ENCODE measurements at regions not wholly inside any gene's neighbourhood (a gene's known extent, or its start where the extent isn't known, plus 50 kb on each side); places are given as distances from the start of the nearest gene placed in this dataset.

DNA sequence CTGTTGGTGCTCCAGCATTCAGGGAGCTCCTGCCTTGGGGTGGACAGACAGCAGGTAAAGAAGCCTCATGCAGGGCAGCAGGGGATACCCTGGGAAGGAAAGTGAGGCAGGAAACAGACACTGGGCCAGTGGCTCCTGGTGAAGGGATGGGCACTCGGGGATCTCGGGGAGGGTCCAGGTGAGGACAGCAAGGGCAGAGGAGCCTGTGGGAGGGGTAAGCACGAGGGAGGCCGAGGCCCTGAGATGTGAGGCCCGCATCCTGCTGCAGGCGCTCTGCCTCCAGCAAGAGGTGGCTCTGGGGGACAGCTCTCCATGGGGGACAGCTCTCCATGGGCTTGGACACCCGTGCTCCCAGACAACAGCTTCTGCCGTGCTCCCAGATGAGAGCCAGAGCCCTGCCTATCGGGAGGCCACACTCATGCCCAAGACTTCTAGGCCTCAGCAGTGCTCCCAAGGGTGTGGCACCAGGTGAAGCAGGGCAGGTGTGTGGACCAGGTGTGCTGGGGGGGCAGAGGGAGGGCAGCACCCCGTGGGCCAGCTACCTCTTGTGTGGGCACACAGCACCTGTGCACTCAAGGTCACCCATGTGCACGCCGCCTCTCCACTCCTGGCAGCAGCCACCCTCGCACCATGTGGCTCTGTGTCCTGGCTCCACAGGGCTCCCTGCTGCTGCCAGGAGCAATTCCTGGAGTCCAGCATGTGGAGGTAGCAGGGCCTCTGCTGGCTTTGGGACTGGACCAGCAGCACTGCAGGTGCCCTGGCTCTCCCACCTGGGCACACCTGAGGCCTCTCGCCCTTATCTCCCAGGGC is 93.6 kb upstream of the INSIG1 start:
- H3K4me1 ChIP-seq (ENCODE audit: control insufficient read depth in 1 of 2, insufficient read depth in 2 of 2, low read length in 2 of 2): peaks cover 28 to 31% of the 10 kb centered on the region in 2 donors
- H3K4me2 ChIP-seq (replicated peaks; ENCODE audit: extremely low read depth, low read length, poor library complexity, severe bottlenecking): no peak overlapping the region
- no peak overlapping the region for H3K4me3 ChIP-seq (replicated peaks in 1 of 3; ENCODE audit: low read depth in 2 of 3, low read length in 3 of 3)
- H3K9ac ChIP-seq (ENCODE audit: insufficient read depth, low read length, poor library complexity, severe bottlenecking): no peak overlapping the region
- no peaks in the 10 kb centered on the region for H3K36me3 Mint-ChIP-seq
- intact Hi-C loops (cut with micrococcal nuclease): loop anchor here in 1 of 2 donors (10.0 kb wide), 1 partner anchor 199 kb away; the partner anchor contains the start of gene PAXIP1
- no peaks in the 10 kb centered on the region for H4K20me1 ChIP-seq (ENCODE audit: insufficient read depth, low read length)
- H3K9me3 ChIP-seq (replicated peaks in 1 of 2; ENCODE audit: control insufficient read depth in 1 of 2, insufficient read depth in 1 of 2, low read length in 2 of 2): no peaks in the 10 kb centered on the region
- DNase-seq: no peak
- H3K4me3 Mint-ChIP-seq: no peak overlapping the region
- H3K27ac Mint-ChIP-seq: peak overlapping the region in 5 of 7 donors; percentile 5 to 100 (median 61)
- no peaks in the 10 kb centered on the region for H3K79me2 ChIP-seq (ENCODE audit: insufficient read depth, low read length)
- H3K9me3 Mint-ChIP-seq: peaks cover 2 to 10% (median 5%) of the 10 kb centered on the region in 7 donors
- no peak for TF ChIP-seq CTCF (IDR thresholded peaks at IDR 0.05)
- H3K36me3 ChIP-seq (replicated peaks in 1 of 2; ENCODE audit: control insufficient read depth in 1 of 2, insufficient read depth in 2 of 2, low read length in 2 of 2): no peaks in the 10 kb centered on the region
- peak overlapping the region; percentile 86 to 100 for H3K27ac ChIP-seq (ENCODE audit: low read depth in 1 of 2, low read length in 2 of 2)
- no peak overlapping the region for H2AFZ ChIP-seq (ENCODE audit: insufficient read depth, low read depth, low read length, poor library complexity, severe bottlenecking)
- no peaks in the 10 kb centered on the region for H3K27me3 ChIP-seq (ENCODE audit: control insufficient read depth in 2 of 2, insufficient read depth in 2 of 2, low read length in 2 of 2)
- peaks cover 0 to 8% (median 0%) of the 10 kb centered on the region in 3 donors for H3K27me3 Mint-ChIP-seq (ENCODE audit: low read depth in 3 of 3)
- peaks cover 29% of the 10 kb centered on the region for H3K4me1 Mint-ChIP-seq
- 91% methylated on average over 14 of the region's 14 CpGs for WGBS (ENCODE audit: insufficient coverage)

DNA sequence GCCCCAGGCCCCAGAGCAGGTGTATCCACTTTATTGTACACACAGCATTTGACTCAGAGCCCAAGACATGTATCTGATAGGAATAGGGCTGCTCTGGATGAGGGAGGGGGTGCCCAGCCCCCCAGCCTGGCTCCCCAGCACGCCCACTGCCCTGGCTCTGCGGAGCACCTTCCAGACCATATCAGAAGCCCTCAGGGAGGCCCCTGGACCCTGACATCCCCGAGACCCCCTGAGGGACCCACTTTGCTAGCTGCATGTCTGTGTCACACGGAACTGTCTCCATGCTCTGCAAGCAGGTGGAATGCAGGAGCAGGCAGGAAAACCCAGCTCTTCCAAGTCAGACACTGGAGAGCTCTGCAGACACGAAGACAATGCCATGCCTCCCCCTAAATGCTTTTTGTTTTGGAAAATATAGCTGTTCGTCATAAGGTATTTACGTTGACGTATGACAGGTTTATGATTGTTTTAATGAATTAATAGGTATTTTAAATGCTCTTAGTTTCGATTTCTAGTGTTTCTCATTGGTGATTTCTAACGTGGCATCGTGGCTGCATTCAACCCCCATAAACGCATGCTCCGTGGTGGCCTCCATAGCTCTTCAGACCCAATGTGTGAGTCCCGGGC is 92.8 kb upstream of the INSIG1 start:
- no peaks in the 10 kb centered on the region for H3K27me3 ChIP-seq (ENCODE audit: control insufficient read depth in 2 of 2, insufficient read depth in 2 of 2, low read length in 2 of 2)
- H3K79me2 ChIP-seq (ENCODE audit: insufficient read depth, low read length): no peaks in the 10 kb centered on the region
- peaks cover 22% of the 10 kb centered on the region for H3K4me1 Mint-ChIP-seq
- peaks cover 2 to 10% (median 5%) of the 10 kb centered on the region in 7 donors for H3K9me3 Mint-ChIP-seq
- H4K20me1 ChIP-seq (ENCODE audit: insufficient read depth, low read length): no peaks in the 10 kb centered on the region
- peaks cover 22 to 23% of the 10 kb centered on the region in 2 donors for H3K4me1 ChIP-seq (ENCODE audit: control insufficient read depth in 1 of 2, insufficient read depth in 2 of 2, low read length in 2 of 2)
- H3K4me2 ChIP-seq (replicated peaks; ENCODE audit: extremely low read depth, low read length, poor library complexity, severe bottlenecking): peak overlapping the region; percentile 58
- H3K4me3 Mint-ChIP-seq: peak overlapping the region; percentile 74 to 94
- no peaks in the 10 kb centered on the region for H3K36me3 Mint-ChIP-seq
- no peaks in the 10 kb centered on the region for H3K9me3 ChIP-seq (replicated peaks in 1 of 2; ENCODE audit: control insufficient read depth in 1 of 2, insufficient read depth in 1 of 2, low read length in 2 of 2)
- no peaks in the 10 kb centered on the region for H3K36me3 ChIP-seq (replicated peaks in 1 of 2; ENCODE audit: control insufficient read depth in 1 of 2, insufficient read depth in 2 of 2, low read length in 2 of 2)
- peak overlapping the region in 2 of 3 experiments; percentile 31 to 64 for H3K4me3 ChIP-seq (replicated peaks in 1 of 3; ENCODE audit: low read depth in 2 of 3, low read length in 3 of 3)
- no peak overlapping the region for H2AFZ ChIP-seq (ENCODE audit: insufficient read depth, low read depth, low read length, poor library complexity, severe bottlenecking)
- intact Hi-C loops (cut with micrococcal nuclease): loop anchor here (5.0 to 10.0 kb wide), 5 partner anchors 77 to 278 kb away; partner anchors contain the start of genes INSIG1 (in 1 of the 2) and PAXIP1 (in 1 of the 2)
- DNase-seq: no peak
- H3K27me3 Mint-ChIP-seq (ENCODE audit: low read depth in 3 of 3): peaks cover 0 to 9% (median 0%) of the 10 kb centered on the region in 3 donors
- peak overlapping the region; percentile 86 to 100 for H3K27ac ChIP-seq (ENCODE audit: low read depth in 1 of 2, low read length in 2 of 2)
- no peak for TF ChIP-seq CTCF (IDR thresholded peaks at IDR 0.05)
- peak overlapping the region; percentile 100 for H3K27ac Mint-ChIP-seq
- peak overlapping the region; percentile 92 for H3K9ac ChIP-seq (ENCODE audit: insufficient read depth, low read length, poor library complexity, severe bottlenecking)
- WGBS (ENCODE audit: insufficient coverage): 49% methylated on average over 10 of the region's 14 CpGs
